Epithelial cell of prostate (primary cell): ENCODE measurements at regions not wholly inside any gene's neighbourhood (a gene's known extent, or its start where the extent isn't known, plus 50 kb on each side); places are given as distances from the start of the nearest gene placed in this dataset.

ENCODE experiments used
- DNase-seq: peaks from one replicate; pipeline ENCODE4 v3.0.0-alpha.2; 2011; ENCODE audit warnings: low read depth, low spot score
- H3K27ac ChIP-seq: fragments of 450-650 bp; 2 replicates; pipeline ENCODE4 v1.5.1; 2017; ENCODE audit warnings: mild to moderate bottlenecking

- no peak overlapping the region for H3K27ac ChIP-seq
- DNase-seq: no peak
These were observed 471.4 kb upstream of the B3GAT1 start for GRCh38 chr11:134883484-134883883.

GRCh38 chr11:134882671-134883297 is 470.7 kb upstream of the B3GAT1 start:
- no peak overlapping the region for H3K27ac ChIP-seq
- no peak for DNase-seq

- DNase-seq: no peak
- H3K27ac ChIP-seq: no peak overlapping the region
These were observed 470.1 kb upstream of the B3GAT1 start for GRCh38 chr11:134882141-134882540.

GRCh38 chr11:134880788-134881187 is 468.7 kb upstream of the B3GAT1 start:
- no peak overlapping the region for H3K27ac ChIP-seq
- no peak for DNase-seq

- no peak for DNase-seq
- H3K27ac ChIP-seq: no peak overlapping the region
These were observed 467.9 kb upstream of the B3GAT1 start for GRCh38 chr11:134879931-134880330.

GRCh38 chr11:134879341-134879740 is 467.3 kb upstream of the B3GAT1 start:
- H3K27ac ChIP-seq: no peak overlapping the region
- no peak for DNase-seq

- DNase-seq: no peak
- H3K27ac ChIP-seq: no peak overlapping the region
These were observed 466.7 kb upstream of the B3GAT1 start for GRCh38 chr11:134878785-134879184.

GRCh38 chr11:134876226-134876625 is 464.2 kb upstream of the B3GAT1 start:
- no peak overlapping the region for H3K27ac ChIP-seq
- DNase-seq: no peak

GRCh38 chr11:134866981-134867675 is 455.1 kb upstream of the B3GAT1 start:
- no peak for DNase-seq
- H3K27ac ChIP-seq: no peak overlapping the region

- H3K27ac ChIP-seq: no peak overlapping the region
These were observed 454.2 kb upstream of the B3GAT1 start for GRCh38 chr11:134866215-134866614.

GRCh38 chr11:134864968-134865305 is 452.9 kb upstream of the B3GAT1 start:
- no peak for DNase-seq
- no peak overlapping the region for H3K27ac ChIP-seq

More at GRCh38 chr11:134866215-134866614, 454.2 kb upstream of the B3GAT1 start:
- DNase-seq: no peak

- H3K27ac ChIP-seq: no peak overlapping the region
- no peak for DNase-seq
These were observed 452.4 kb upstream of the B3GAT1 start for GRCh38 chr11:134864233-134864967.

GRCh38 chr11:134863294-134863693 is 451.3 kb upstream of the B3GAT1 start:
- DNase-seq: no peak
- no peak overlapping the region for H3K27ac ChIP-seq

GRCh38 chr11:134862587-134863195 is 450.6 kb upstream of the B3GAT1 start:
- DNase-seq: no peak
- H3K27ac ChIP-seq: no peak overlapping the region

GRCh38 chr11:134862105-134862502 is 450.1 kb upstream of the B3GAT1 start:
- DNase-seq: no peak
- no peak overlapping the region for H3K27ac ChIP-seq

GRCh38 chr11:134861490-134862104 is 449.6 kb upstream of the B3GAT1 start:
- H3K27ac ChIP-seq: no peak overlapping the region
- DNase-seq: no peak

GRCh38 chr11:134858783-134859480 is 446.9 kb upstream of the B3GAT1 start:
- H3K27ac ChIP-seq: no peak overlapping the region
- DNase-seq: no peak

- no peak overlapping the region for H3K27ac ChIP-seq
These were observed 445.0 kb upstream of the B3GAT1 start for GRCh38 chr11:134857035-134857434.

GRCh38 chr11:134856056-134856971 is 444.3 kb upstream of the B3GAT1 start:
- no peak for DNase-seq

More at GRCh38 chr11:134857035-134857434, 445.0 kb upstream of the B3GAT1 start:
- no peak for DNase-seq

More at GRCh38 chr11:134856056-134856971, 444.3 kb upstream of the B3GAT1 start:
- H3K27ac ChIP-seq: no peak overlapping the region
